OCI-M1 (cell line): ENCODE measurements at regions not wholly inside any gene's neighbourhood (a gene's known extent, or its start where the extent isn't known, plus 50 kb on each side); places are given as distances from the start of the nearest gene placed in this dataset.
"Not testable (repeated sequence)": the region's sequence is repeated elsewhere in the genome, so short reads cannot be mapped to it uniquely, and the experiment has no call there.

ENCODE experiments used
- DNase-seq: peaks from one replicate; lab custom pipeline; 2025; lab: John Stamatoyannopoulos, UW

DNA sequence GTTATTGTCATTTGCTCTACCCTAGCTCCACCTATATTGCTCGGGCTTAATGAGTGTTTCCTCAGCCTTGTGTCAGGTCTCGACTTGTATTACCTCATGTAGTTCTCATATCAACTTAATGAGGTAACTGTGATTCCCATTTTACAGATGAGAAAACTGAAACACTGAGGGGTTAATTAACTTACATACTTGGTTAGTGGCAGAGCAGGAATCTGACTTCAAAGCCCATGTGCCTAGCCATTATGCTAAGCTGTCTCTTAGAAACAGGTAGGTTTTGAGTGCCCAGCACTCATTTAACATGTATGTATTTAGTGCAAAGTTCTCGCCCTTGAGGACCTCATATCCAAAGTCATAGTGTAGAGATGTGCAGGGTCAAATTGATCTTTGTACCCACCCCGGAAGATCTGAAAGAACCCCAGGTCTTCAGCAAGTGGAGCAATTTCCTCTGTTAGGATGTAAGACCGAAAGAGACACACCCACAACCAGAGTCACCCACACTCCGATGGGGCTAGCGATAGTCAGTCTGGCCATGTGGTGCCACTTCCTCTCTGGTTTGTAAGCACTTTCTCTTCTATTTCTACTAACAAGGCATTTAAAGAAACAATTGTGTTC lies 121.0 kb upstream of the SLC39A10 start:
- DNase-seq: peak; percentile 95

- peak; percentile 62 for DNase-seq
Measured at GRCh38 chr2:195534971-195535370, 122.1 kb upstream of the SLC39A10 start.

DNA sequence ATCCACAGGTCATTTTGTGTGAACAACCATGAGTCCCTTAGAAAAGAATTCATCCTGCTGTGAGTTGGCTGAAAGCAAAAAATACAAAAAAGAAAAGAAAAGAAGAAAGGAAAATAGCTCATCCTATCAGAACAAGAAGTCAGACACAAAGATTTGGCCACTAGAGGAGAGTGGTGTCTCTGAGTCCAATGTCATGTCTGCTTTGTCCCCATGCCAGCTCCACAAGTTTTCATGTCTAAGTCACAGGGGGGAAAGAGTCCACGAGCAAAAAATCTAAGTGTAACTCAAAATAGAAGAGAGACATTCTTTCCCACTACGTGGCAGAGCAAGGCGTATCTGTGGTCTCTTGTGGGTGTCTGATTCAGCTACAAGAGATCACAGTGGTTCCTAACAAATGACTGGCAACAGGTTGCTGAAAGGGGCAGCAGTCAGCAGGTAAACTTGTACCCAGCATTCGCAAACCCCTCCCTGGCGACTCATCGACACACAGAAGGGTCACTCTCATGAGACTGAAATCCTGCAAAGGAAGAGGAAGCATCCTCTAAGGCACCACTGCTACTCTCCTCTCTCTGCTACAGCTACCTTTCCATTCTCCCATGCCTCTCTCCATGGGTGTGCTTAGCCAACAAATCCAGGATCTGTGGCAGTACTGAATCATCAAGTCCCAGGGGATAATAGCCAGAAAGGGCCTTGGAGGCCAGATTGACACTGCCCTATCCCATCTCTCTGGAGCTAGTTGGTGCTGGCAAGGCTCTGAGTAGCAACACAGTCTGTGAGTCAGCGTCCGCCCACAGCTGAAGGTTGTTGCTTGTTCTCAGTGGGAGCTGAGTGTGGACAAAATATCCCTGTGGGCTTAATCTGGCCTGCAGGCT lies 123.0 kb upstream of the SLC39A10 start:
- DNase-seq: peak; percentile 60

GRCh38 chr2:195532628-195533271 lies 124.3 kb upstream of the SLC39A10 start:
- peak; percentile 95 for DNase-seq

- peak; percentile 68 for DNase-seq
Measured at GRCh38 chr2:195532255-195532627, 124.8 kb upstream of the SLC39A10 start.

- DNase-seq: no peak
Measured at GRCh38 chr2:195531754-195532153, 125.3 kb upstream of the SLC39A10 start.

DNA sequence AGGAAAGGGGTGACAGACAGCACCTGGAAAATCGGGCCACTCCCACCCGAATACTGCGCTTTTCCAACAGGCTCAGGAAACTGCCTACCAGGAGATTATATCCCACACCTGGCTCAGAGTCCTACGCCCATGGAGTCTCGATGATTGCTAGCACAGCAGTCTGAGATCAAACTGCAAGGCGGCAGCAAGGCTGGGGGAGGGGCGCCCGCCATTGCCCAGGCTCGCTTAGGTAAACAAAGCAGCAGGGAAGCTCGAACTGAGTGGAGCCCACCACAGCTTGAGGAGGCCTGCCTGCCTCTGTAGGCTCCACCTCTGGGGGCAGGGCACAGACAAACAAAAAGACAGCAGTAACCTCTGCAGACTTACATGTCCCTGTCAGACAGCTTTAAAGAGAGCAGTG lies 133.8 kb upstream of the SLC39A10 start:
- not testable (repeated sequence) for DNase-seq

GRCh38 chr2:195521589-195521988 lies 135.4 kb upstream of the SLC39A10 start:
- DNase-seq: no peak

DNA sequence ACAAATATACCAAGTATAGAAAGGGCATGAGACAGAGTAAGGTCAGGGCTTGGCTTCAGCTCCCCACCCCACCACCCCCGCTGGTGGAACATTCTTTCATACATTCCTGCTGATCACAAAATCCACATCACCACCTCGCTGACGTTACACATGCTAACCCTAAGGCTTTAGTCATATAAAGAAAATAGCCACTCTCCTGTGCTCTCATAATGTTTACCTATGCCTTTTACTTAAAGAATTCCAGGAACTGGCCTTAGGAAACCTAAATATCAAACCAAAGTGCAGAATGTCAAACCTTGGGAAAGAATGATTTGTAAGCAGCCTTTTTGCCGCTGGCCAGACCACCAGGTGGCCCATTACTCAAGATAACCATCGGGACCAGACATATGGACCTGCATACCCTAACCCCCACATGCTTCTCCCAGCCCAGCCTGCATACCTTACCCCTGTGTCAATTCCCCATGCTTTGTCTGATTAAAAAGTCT lies 136.3 kb upstream of the SLC39A10 start:
- no peak for DNase-seq

GRCh38 chr2:195515551-195515950 lies 141.5 kb upstream of the SLC39A10 start:
- DNase-seq: no peak

DNA sequence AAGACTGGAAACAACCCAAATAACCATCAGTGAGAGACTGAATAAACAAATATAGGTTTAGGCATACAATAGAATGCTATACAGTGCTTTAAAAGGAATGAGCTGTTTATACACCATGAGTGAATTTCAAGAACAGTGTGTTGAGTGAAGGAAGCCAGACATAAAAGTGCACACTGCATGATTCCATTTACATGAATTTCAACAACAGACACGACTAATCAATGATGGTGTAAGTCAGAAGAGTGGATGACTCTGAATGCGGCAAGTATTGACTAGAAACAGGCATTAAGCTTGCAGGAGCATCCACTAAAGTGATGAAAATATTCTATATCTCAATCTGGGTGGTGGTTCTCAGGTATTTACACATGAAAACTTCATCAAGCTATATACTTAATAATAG lies 142.7 kb upstream of the SLC39A10 start:
- DNase-seq: no peak

GRCh38 chr2:195513119-195513518 lies 143.9 kb upstream of the SLC39A10 start:
- peak; percentile 95 for DNase-seq

GRCh38 chr2:195509551-195509950 lies 147.5 kb upstream of the SLC39A10 start:
- peak; percentile 42 for DNase-seq

DNA sequence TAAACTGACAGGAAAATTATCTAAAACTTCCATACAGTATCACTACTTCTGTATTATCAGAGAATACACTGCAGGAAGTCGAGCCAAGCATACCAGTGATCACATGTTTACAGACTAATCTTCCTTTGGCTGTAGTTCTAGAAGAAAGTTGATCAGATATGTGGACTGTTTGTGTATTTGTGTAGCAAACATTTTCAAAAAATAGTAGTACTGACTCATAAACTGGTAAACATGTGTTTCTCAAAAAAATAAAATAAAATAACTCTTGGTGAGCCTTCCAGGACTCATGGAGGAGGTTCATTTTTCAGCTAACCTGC lies 148.9 kb upstream of the SLC39A10 start:
- no peak for DNase-seq

- no peak for DNase-seq
Measured at GRCh38 chr2:195507447-195508138, 149.4 kb upstream of the SLC39A10 start.

DNA sequence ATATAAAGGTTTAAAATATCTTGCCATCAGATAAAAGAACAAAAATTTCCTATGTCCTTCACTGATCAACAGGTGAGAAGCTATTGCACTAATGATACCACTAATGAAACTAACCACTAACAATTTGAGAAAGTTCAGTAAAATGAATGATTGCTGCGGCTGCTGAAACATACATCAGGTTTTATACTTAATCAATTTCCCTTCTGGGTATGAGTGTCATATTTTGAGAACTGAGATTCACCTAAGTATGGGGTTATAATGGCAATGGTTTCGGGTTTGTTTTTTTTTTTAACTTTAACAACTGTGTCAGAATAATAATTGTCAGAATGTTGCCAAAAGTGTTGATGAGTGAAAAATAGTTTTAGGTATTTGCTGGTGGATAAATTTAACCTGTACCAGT lies 151.3 kb upstream of the SLC39A10 start:
- DNase-seq: no peak

GRCh38 chr2:195503208-195503607 lies 153.8 kb upstream of the SLC39A10 start:
- no peak for DNase-seq

- DNase-seq: no peak
Measured at GRCh38 chr2:195501746-195502145, 155.3 kb upstream of the SLC39A10 start.

GRCh38 chr2:195500879-195501278 lies 156.1 kb upstream of the SLC39A10 start:
- DNase-seq: no peak

DNA sequence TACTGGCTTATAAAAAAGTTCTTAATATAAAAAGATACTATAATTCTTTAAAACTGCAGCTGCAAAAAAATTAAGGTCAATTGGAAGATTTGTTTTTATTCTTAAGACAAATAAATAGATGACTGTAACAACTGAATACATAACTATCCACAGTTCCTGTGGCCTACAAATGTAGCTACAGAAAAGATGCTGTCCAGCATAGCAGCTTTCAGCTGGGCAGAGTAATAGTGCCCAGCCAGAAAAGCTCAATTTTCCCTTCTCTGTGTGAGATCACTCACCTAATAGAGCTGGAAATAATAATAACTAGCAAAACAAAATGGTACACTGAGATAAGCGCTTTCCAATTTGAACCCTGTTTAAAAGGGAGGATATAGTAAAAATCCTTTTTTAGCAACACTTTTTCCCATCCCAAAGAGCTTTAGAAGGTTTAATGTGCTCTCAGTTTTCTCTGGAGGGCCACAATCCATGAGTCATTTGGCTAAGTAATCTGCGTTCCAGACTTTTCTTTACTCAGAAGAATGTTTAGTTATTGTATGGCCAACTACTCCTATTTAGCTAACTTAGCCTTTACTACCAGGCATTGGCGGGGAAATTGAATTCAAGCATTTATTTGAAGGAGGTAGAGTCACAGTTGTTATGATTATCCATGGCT lies 158.1 kb upstream of the SLC39A10 start:
- no peak for DNase-seq

DNA sequence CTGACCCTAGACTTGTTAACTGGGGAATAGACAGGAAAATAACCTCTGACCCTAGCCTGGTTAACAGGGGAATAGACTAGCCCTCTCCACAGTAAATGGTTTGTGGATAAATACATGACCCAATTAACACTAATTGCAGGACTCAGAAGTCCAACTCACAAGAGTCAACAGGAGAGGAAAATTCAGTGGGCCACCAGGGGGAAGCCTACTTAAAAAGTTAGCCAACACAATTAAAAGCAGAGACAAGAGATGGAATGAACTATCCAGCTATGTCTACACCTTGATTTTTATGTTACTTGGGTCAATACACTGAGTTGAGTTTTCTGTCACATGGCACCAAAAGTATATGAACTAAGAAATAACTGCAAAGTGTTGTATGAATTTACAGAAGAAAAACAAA lies 158.8 kb upstream of the SLC39A10 start:
- DNase-seq: peak; percentile 82

DNA sequence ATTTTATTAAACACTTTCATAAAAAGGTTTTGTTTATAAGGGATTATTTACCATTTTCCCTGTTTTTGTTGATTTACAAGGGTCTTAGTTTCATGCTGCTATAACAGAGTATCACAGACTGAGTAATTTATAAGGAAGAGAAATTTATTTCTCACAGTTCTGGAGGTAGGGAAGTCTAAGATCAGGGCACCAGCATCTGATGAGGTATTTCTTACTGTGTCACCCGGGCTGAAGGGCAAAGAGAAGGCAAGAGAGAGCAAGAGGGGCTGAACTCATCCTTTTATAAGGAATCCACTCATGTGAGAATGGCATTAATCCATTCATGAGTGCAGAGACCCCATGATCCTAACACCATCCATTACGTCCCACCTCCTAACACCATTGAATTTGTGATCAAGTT lies 160.0 kb upstream of the SLC39A10 start:
- no peak for DNase-seq
